Gastrocnemius medialis (tissue), 4 donors: ENCODE measurements at regions not wholly inside any gene's neighbourhood (a gene's known extent, or its start where the extent isn't known, plus 50 kb on each side); places are given as distances from the start of the nearest gene placed in this dataset.

ENCODE experiments used
- ATAC-seq, 2 donors: fragments of 150-250 bp; one replicate each; pipeline ENCODE4 v1.9.1; 2016
- DNase-seq, 2 donors: peaks; one replicate each; pipeline ENCODE4 v3.0.0-alpha.2; 2019
- H3K27ac ChIP-seq, 4 donors: fragments of 200-600 bp; sonication (generic); 1 replicate in 1 of 4; 2 replicates in 3 of 4; pipeline ENCODE4 v1.5.1; 2016 to 2018; ENCODE audit warnings: mild to moderate bottlenecking in 2 of 4, moderate library complexity in 1 of 4
- H3K27me3 ChIP-seq, 3 donors: fragments of 200-600 bp; sonication (generic) in 2 of 3; 1 replicate in 1 of 3; 2 replicates in 2 of 3; pipeline versions ENCODE4 v1.5.1 to v1.6.0; 2016 to 2019; ENCODE audit warnings: mild to moderate bottlenecking in 1 of 3, moderate library complexity in 1 of 3
- H3K36me3 ChIP-seq, 2 donors: fragments of 200-600 bp; sonication (generic) in 1 of 2; one replicate each; pipeline ENCODE4 v1.5.1; 2017 to 2018
- H3K4me1 ChIP-seq, 2 donors: fragments of 200-600 bp; sonication (generic) in 1 of 2; one replicate each; pipeline ENCODE4 v1.5.1; 2016 to 2017; ENCODE audit warnings: mild to moderate bottlenecking in 2 of 2
- H3K4me3 ChIP-seq, 4 donors: fragments of 200-600 bp; sonication (generic) in 3 of 4; 1 replicate in 1 of 4; 2 replicates in 3 of 4; pipeline ENCODE4 v1.5.1; 2016 to 2019; ENCODE audit warnings: mild to moderate bottlenecking in 2 of 4
- H3K9me3 ChIP-seq, 3 donors: fragments of 200-600 bp; sonication (generic) in 2 of 3; 1 replicate in 1 of 3; 2 replicates in 2 of 3; pipeline ENCODE4 v1.5.1; 2016 to 2019
- CTCF ChIP-seq, 5 experiments: fragments of 450-650 bp in 3 of 5; fragments of 200-600 bp in 2 of 5; sonication (generic) in 2 of 5; IDR thresholded peaks in 4 of 5; conservative IDR thresholded peaks in 1 of 5; 1 replicate in 4 of 5; 2 replicates in 1 of 5; pipeline ENCODE4 v1.5.1; 2016 to 2019; ENCODE audit warnings: antibody characterized with exemption in 5 of 5, mild to moderate bottlenecking in 3 of 5, moderate library complexity in 3 of 5
- POLR2A ChIP-seq, 2 donors: fragments of 450-650 bp; IDR thresholded peaks; one replicate each; pipeline ENCODE4 v1.6.1; 2017; ENCODE audit warnings: antibody characterized with exemption in 2 of 2, mild to moderate bottlenecking in 2 of 2, moderate library complexity in 2 of 2
- in situ Hi-C, 4 donors: fragments of 200-750 bp; cut with MboI; loops; one replicate each; pipeline versions ENCODE4 v1.15.0 to v1.8.0; 2017; ENCODE audit warnings: low sequenced_read_pairs in 4 of 4
- intact Hi-C: fragments of 100-400 bp; cut with DNase I; formaldehyde crosslinking; loops from one replicate; pipeline ENCODE4 v1.15.1; 2023; ENCODE audit warnings: low total_unique reads

- intact Hi-C loops = no loop called here
- no peaks in the 10 kb centered on the region for H3K9me3 ChIP-seq
- H3K36me3 ChIP-seq = no peaks in the 10 kb centered on the region
- H3K27ac ChIP-seq = no peak overlapping the region
- no peaks in the 10 kb centered on the region for H3K27me3 ChIP-seq
- TF ChIP-seq CTCF (IDR thresholded peaks at IDR 0.05 in 4 of 5, conservative IDR thresholded peaks at IDR 0.05 in 1 of 5) (no peak), POLR2A (IDR thresholded peaks at IDR 0.05) (no peak)
- in situ Hi-C loops = no loop called here
- H3K4me3 ChIP-seq = no peak overlapping the region
- no peaks in the 10 kb centered on the region for H3K4me1 ChIP-seq
- ATAC-seq (no peak), DNase-seq (no peak)
Observed at GRCh38 chrX:143139681-143140080, 114.0 kb downstream of the SPANXN4 start.

GRCh38 chrX:143121477-143121876 is 95.7 kb downstream of the SPANXN4 start:
- DNase-seq (no peak), ATAC-seq (no peak)
- Histone ChIP-seq H3K9me3 (no peaks in the 10 kb centered on the region), H3K27me3 (no peaks in the 10 kb centered on the region), H3K36me3 (no peaks in the 10 kb centered on the region), H3K4me1 (no peaks in the 10 kb centered on the region), H3K27ac (no peak overlapping the region), H3K4me3 (no peak overlapping the region)
- intact Hi-C loops = no loop called here
- TF ChIP-seq POLR2A (IDR thresholded peaks at IDR 0.05) = no peak
- no peak for TF ChIP-seq CTCF (IDR thresholded peaks at IDR 0.05 in 4 of 5, conservative IDR thresholded peaks at IDR 0.05 in 1 of 5)
- in situ Hi-C loops = no loop called here

- DNase-seq (no peak), ATAC-seq (no peak)
- intact Hi-C loops = no loop called here
- Histone ChIP-seq H3K27me3 (no peaks in the 10 kb centered on the region), H3K27ac (no peak overlapping the region), H3K36me3 (no peaks in the 10 kb centered on the region), H3K4me1 (no peaks in the 10 kb centered on the region), H3K9me3 (no peaks in the 10 kb centered on the region), H3K4me3 (no peak overlapping the region)
- TF ChIP-seq POLR2A (IDR thresholded peaks at IDR 0.05) = no peak
- TF ChIP-seq CTCF (IDR thresholded peaks at IDR 0.05 in 4 of 5, conservative IDR thresholded peaks at IDR 0.05 in 1 of 5) = no peak
- in situ Hi-C loops = no loop called here
Observed at GRCh38 chrX:143115466-143115865, 89.7 kb downstream of the SPANXN4 start.

GRCh38 chrX:143095816-143096215 is 70.1 kb downstream of the SPANXN4 start:
- TF ChIP-seq CTCF (IDR thresholded peaks at IDR 0.05 in 4 of 5, conservative IDR thresholded peaks at IDR 0.05 in 1 of 5) = no peak
- TF ChIP-seq POLR2A (IDR thresholded peaks at IDR 0.05) = no peak

GRCh38 chrX:143095321-143095720 is 69.6 kb downstream of the SPANXN4 start:
- in situ Hi-C loops (no loop called here), intact Hi-C loops (no loop called here)
- no peak for TF ChIP-seq POLR2A (IDR thresholded peaks at IDR 0.05)
- TF ChIP-seq CTCF (IDR thresholded peaks at IDR 0.05 in 4 of 5, conservative IDR thresholded peaks at IDR 0.05 in 1 of 5) = no peak
- no peaks in the 10 kb centered on the region for H3K36me3 ChIP-seq
- H3K27me3 ChIP-seq = no peaks in the 10 kb centered on the region
- H3K4me1 ChIP-seq = no peaks in the 10 kb centered on the region
- no peak overlapping the region for H3K27ac ChIP-seq
- H3K9me3 ChIP-seq = no peaks in the 10 kb centered on the region
- no peak overlapping the region for H3K4me3 ChIP-seq
- DNase-seq (no peak), ATAC-seq (no peak)

More at GRCh38 chrX:143095816-143096215, 70.1 kb downstream of the SPANXN4 start:
- DNase-seq (no peak), ATAC-seq (no peak)
- no peaks in the 10 kb centered on the region for H3K36me3 ChIP-seq
- no peak overlapping the region for H3K27ac ChIP-seq
- in situ Hi-C loops (no loop called here), intact Hi-C loops (no loop called here)
- H3K27me3 ChIP-seq = no peaks in the 10 kb centered on the region
- H3K4me3 ChIP-seq = no peak overlapping the region
- no peaks in the 10 kb centered on the region for H3K9me3 ChIP-seq
- no peaks in the 10 kb centered on the region for H3K4me1 ChIP-seq
